Stomach (tissue), 8 donors: ENCODE measurements at regions not wholly inside any gene's neighbourhood (a gene's known extent, or its start where the extent isn't known, plus 50 kb on each side); places are given as distances from the start of the nearest gene placed in this dataset.
"Not testable (repeated sequence)": the region's sequence is repeated elsewhere in the genome, so short reads cannot be mapped to it uniquely, and the experiment has no call there.

Experiments
- DNase-seq, 2 donors: peaks; one replicate each; pipeline versions ENCODE4 v3.0.0 to v3.0.0-alpha.2; 2013 to 2019
- H3K27ac ChIP-seq, 5 donors: fragments of 200-600 bp in 4 of 5; sonication (generic) in 4 of 5; one replicate each; pipeline ENCODE4 v1.5.1; 2013 to 2019; ENCODE audit warnings: mild to moderate bottlenecking in 1 of 5, moderate library complexity in 1 of 5
- H3K27me3 ChIP-seq, 3 donors: fragments of 200-600 bp; sonication (generic); one replicate each; pipeline ENCODE4 v1.5.1; 2017 to 2019; ENCODE audit warnings: mixed run types in 1 of 3
- H3K36me3 ChIP-seq, 4 donors: fragments of 200-600 bp; sonication (generic); 1 replicate in 3 of 4; 2 replicates in 1 of 4; pipeline ENCODE4 v1.5.1; 2016 to 2019
- H3K4me1 ChIP-seq, 4 donors: fragments of 200-600 bp; sonication (generic); one replicate each; pipeline ENCODE4 v1.5.1; 2016 to 2019
- H3K4me3 ChIP-seq, 4 donors: fragments of 200-600 bp; sonication (generic) in 3 of 4; one replicate each; pipeline ENCODE4 v1.5.1; 2016 to 2019; ENCODE audit warnings: mild to moderate bottlenecking in 1 of 4
- H3K9me3 ChIP-seq, 4 donors: fragments of 200-600 bp; sonication (generic); one replicate each; pipeline ENCODE4 v1.5.1; 2016 to 2019
- EP300 ChIP-seq: sonication (generic); formaldehyde crosslinking; IDR thresholded peaks from one replicate; pipeline ENCODE4 v1.6.1; 2017; ENCODE audit warnings: antibody characterized with exemption
- POLR2A ChIP-seq, 4 donors: fragments of 450-650 bp; IDR thresholded peaks; one replicate each; pipeline ENCODE4 v1.6.1; 2016; ENCODE audit warnings: antibody characterized with exemption in 4 of 4, control low read depth in 2 of 4, mild to moderate bottlenecking in 1 of 4, moderate library complexity in 1 of 4
- POLR2AphosphoS5 ChIP-seq, 3 donors: sonication (generic); formaldehyde crosslinking; IDR thresholded peaks; one replicate each; pipeline ENCODE4 v1.6.1; 2016; ENCODE audit warnings: antibody characterized with exemption in 3 of 3
- WGBS, 5 donors: extraction: QIAGEN DNeasy Blood & Tissue Kit in 3 of 5; methylation state at CpG; one replicate each; pipeline versions ENCODE4 v1.1.5 to v1.1.7; 2013 to 2018; 5-methylcytosine and 5-hydroxymethylcytosine counted together
- intact Hi-C: fragments of 100-400 bp; cut with DNase I; formaldehyde crosslinking; loops from one replicate; pipeline ENCODE4 v1.15.1; 2023; ENCODE audit warnings: low total_unique reads
- TF ChIP-seq, protein P1 (sequence below), 7 experiments: fragments of 450-650 bp in 4 of 7; fragments of 200-600 bp in 3 of 7; sonication (generic) in 3 of 7; IDR thresholded peaks; one replicate each; pipeline ENCODE4 v1.5.1; 2016 to 2019; ENCODE audit warnings: antibody characterized with exemption in 7 of 7, control low read depth in 2 of 7, mild to moderate bottlenecking in 1 of 7
- donor health status: healthy with polysubstance abuse.
- donor health status: Bipolar disorder and iron deficiency.
- donor health status: healthy.

DNA sequence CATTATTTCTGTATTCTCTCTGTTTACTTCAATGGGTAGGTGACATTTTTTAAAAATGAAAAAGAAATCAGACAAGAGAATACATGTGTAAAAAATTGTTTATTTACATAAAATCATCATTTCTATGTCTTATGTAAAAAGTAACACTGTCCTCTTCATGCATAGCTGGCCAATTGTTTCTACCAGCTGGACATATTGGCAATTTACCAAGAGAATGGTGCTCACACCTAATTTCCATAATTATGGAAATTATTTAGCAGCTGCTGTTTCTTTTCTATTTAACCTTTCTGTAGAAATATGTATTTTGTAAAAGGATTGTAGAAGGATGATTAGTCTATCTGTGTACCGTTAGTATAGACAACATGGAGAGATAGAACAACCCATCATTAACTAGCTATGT is 791.9 kb downstream of the TRIB2 start:
- no peak for DNase-seq
- Histone ChIP-seq H3K9me3 (no peaks in the 10 kb centered on the region), H3K4me1 (no peaks in the 10 kb centered on the region), H3K27ac (no peak overlapping the region), H3K4me3 (no peak overlapping the region), H3K36me3 (no peaks in the 10 kb centered on the region), H3K27me3 (no peaks in the 10 kb centered on the region)
- WGBS, 5 donors: 79 to 93% (median 84%) methylated on average over 1 of the region's 1 CpG
- TF ChIP-seq POLR2A (IDR thresholded peaks at IDR 0.05) (no peak), EP300 (no peak), POLR2AphosphoS5 (IDR thresholded peaks at IDR 0.05) (no peak)
- TF ChIP-seq, protein P1, sequence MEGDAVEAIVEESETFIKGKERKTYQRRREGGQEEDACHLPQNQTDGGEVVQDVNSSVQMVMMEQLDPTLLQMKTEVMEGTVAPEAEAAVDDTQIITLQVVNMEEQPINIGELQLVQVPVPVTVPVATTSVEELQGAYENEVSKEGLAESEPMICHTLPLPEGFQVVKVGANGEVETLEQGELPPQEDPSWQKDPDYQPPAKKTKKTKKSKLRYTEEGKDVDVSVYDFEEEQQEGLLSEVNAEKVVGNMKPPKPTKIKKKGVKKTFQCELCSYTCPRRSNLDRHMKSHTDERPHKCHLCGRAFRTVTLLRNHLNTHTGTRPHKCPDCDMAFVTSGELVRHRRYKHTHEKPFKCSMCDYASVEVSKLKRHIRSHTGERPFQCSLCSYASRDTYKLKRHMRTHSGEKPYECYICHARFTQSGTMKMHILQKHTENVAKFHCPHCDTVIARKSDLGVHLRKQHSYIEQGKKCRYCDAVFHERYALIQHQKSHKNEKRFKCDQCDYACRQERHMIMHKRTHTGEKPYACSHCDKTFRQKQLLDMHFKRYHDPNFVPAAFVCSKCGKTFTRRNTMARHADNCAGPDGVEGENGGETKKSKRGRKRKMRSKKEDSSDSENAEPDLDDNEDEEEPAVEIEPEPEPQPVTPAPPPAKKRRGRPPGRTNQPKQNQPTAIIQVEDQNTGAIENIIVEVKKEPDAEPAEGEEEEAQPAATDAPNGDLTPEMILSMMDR (IDR thresholded peaks at IDR 0.05): no peak
- intact Hi-C loops: no loop called here

DNA sequence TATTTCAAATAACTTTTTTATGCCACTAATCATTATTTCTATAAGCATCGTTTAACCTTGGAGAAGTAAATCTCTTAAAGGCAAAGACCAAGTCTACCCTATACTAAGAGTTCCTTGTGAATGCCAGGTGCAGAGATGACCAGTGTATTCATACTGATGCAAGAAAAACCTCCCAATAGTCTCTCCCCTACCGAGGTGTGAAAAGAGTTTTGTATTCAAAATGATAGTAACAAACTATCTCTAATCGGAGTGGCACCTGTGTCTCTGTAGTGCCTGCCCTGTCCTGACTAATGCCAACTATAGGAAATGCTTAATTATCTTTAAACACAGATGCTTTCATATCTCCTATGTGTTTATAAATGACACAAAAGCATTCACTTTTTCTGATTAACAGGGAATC is 798.5 kb downstream of the TRIB2 start:
- Histone ChIP-seq H3K27me3 (no peaks in the 10 kb centered on the region), H3K4me1 (peaks cover 0 to 8% (median 0%) of the 10 kb centered on the region in 4 donors), H3K4me3 (no peak overlapping the region), H3K36me3 (no peaks in the 10 kb centered on the region), H3K9me3 (no peaks in the 10 kb centered on the region), H3K27ac (no peak overlapping the region)
- intact Hi-C loops: no loop called here
- whole genome bisulfite sequencing, 5 donors: 73 to 82% (median 77%) methylated on average over 3 of the region's 3 CpGs
- no peak for TF ChIP-seq EP300
- TF ChIP-seq POLR2AphosphoS5 (IDR thresholded peaks at IDR 0.05): no peak
- DNase-seq: no peak

DNA sequence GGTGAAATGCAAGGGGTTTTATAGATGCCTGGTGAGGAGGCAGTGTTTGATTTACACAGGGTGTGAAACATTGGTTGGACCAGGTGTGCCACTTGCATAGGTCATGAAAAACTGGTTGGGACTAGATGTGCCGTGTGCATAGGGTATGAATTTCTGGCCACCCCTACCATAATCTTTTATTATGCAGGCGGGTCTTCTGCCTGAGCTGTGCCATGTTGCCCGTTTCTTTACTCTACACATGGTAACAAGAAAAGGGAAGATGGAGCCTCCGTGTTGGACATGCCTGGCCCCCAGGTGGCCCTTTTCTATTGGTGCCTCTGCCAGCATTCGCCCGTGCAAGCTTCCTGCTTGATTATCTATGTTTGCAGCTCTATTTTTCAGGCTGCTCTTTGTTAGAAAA is 805.4 kb downstream of the TRIB2 start:
- Histone ChIP-seq H3K27ac (peak overlapping the region; percentile 78 to 93 (median 84)), H3K4me1 (peaks cover 0 to 17% (median 5%) of the 10 kb centered on the region in 4 donors), H3K36me3 (no peaks in the 10 kb centered on the region), H3K9me3 (no peaks in the 10 kb centered on the region), H3K27me3 (no peaks in the 10 kb centered on the region), H3K4me3 (no peak overlapping the region)
- DNase-seq: peak in 1 of 2 donors; percentile 5
- TF ChIP-seq POLR2A (IDR thresholded peaks at IDR 0.05) (no peak), POLR2AphosphoS5 (IDR thresholded peaks at IDR 0.05) (no peak), EP300 (no peak)
- TF ChIP-seq, protein P1 (IDR thresholded peaks at IDR 0.05): no peak
- 41 to 72% (median 44%) methylated on average over 6 of the region's 6 CpGs for WGBS, 5 donors
- intact Hi-C loops: no loop called here

DNA sequence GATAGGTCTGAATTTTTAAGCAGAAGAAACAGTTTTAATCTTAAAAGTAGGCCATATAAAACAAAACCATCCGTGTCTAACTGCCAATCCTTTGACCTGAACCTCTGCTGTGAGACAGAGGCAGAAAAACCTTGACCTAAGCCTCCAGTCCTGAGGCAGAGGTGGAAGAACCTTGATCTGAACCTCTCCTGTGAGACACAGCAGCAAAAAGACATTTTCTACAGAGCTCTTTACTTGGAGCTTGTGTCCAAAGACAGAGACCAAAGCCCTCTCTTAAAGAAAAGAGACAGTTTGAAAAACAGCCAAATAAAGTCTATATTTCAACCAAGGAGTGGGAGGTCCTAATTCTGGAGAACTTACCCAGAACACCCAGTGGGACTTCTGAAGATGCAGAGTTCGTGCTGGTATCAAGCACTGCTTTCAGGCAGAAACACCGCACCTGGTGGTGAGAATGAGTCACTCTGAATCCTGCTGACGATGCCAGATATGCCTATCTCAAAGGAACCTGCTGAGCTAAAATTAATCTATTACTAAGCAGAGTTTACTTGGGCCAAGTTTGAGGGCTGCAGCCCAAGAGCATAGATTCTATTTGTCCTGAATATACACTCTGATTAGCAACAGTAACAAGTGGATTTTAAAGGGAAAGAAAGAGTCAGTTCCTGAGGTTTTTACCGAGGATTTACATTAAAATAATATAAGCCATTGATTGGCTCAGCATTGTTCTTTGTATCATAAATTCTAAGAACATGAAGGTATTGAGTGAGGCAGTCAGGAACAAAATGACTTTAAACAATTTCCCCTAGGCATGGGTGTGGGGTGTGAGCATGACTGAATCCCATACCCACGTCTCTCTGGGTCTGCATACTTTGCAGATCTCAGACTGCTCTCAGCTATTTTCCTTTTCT is 806.4 kb downstream of the TRIB2 start:
- Histone ChIP-seq H3K27me3 (no peaks in the 10 kb centered on the region), H3K36me3 (no peaks in the 10 kb centered on the region), H3K4me3 (no peak overlapping the region), H3K9me3 (no peaks in the 10 kb centered on the region), H3K4me1 (peaks cover 0 to 17% (median 5%) of the 10 kb centered on the region in 4 donors), H3K27ac (peak overlapping the region; percentile 78 to 93 (median 84))
- TF ChIP-seq, protein P1 (IDR thresholded peaks at IDR 0.05): peak in 2 of 7 experiments; percentile 21 to 37
- TF ChIP-seq EP300 (no peak), POLR2A (IDR thresholded peaks at IDR 0.05) (no peak), POLR2AphosphoS5 (IDR thresholded peaks at IDR 0.05) (peak in 2 of 3 donors; percentile 81 to 92)
- DNase-seq: peak; percentile 82 to 87
- intact Hi-C loops: no loop called here
- WGBS, 5 donors: 20 to 29% (median 27%) methylated on average over 6 of the region's 6 CpGs

DNA sequence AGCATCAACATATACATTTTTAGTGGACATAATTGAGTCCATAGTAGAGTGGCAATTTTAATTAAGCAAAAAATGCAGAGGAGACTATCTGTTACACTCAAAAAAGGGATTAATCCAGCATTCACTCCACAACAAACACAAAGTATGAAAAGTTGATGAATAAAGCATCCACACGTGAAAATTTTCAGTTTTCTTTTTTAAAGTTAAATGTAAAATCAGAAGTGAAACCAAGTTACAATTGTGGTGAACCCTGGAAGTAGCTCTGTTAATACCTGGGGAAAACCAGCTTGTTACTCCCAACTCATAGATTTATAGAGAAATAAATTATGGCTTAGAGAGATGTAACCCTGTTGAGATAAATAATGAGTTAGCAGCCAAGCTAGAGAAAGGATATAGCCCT is 807.8 kb downstream of the TRIB2 start:
- no peaks in the 10 kb centered on the region for H3K27me3 ChIP-seq
- intact Hi-C loops: no loop called here
- H3K9me3 ChIP-seq: no peaks in the 10 kb centered on the region
- DNase-seq: no peak
- H3K4me1 ChIP-seq: peaks cover 0 to 14% (median 5%) of the 10 kb centered on the region in 4 donors
- no peaks in the 10 kb centered on the region for H3K36me3 ChIP-seq
- TF ChIP-seq POLR2A (IDR thresholded peaks at IDR 0.05): no peak
- TF ChIP-seq, protein P1 (IDR thresholded peaks at IDR 0.05): no peak
- no peak for TF ChIP-seq POLR2AphosphoS5 (IDR thresholded peaks at IDR 0.05)
- no peak for TF ChIP-seq EP300
- H3K4me3 ChIP-seq: no peak overlapping the region
- WGBS, 5 donors: 58 to 85% (median 79%) methylated on average over 1 of the region's 1 CpG
- H3K27ac ChIP-seq: peak overlapping the region in 2 of 5 donors; percentile 84 to 93

DNA sequence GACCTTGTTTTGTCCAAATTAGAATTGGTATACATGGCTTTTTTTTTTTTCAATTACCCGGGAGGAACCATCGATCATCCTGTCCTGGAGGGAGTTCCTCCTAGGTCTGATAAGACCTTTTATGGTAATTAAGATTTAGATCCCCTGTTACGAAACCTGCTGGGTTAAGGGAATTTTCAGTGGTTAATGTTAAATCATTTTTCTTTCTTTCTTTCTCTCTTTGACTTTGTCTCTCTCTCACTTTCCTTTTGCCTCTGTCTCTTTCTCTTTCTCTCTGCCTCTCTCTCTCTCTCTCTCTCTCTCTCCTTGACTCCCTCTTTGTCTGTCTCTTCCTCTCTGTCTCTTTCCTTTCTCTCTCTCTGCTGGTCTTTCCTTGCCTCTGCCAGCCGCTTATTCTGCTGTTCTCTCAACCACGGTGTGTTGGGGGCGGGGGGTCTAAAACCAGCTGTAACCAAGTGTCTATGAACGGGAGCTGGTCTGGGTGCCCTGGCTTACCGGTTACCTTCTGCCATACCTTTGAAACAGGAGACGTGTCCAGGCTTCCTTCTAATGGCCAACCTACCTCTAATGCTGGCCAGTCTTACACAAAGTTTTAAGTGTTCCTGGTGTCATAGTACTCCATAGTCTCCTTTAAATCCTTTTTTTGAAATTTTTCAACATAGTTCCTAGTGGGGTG is 815.1 kb downstream of the TRIB2 start:
- H3K4me1 ChIP-seq, H3K27ac ChIP-seq, H3K9me3 ChIP-seq, H3K4me3 ChIP-seq, H3K36me3 ChIP-seq, DNase-seq, intact Hi-C loops, H3K27me3 ChIP-seq: not testable (repeated sequence)
- 75 to 86% (median 82%) methylated on average over 9 of the region's 9 CpGs for WGBS, 5 donors
